ENCODE measurements at regions not wholly inside any gene's neighbourhood (a gene's known extent, or its start where the extent isn't known, plus 50 kb on each side); places are given as distances from the start of the nearest gene placed in this dataset.

DNA sequence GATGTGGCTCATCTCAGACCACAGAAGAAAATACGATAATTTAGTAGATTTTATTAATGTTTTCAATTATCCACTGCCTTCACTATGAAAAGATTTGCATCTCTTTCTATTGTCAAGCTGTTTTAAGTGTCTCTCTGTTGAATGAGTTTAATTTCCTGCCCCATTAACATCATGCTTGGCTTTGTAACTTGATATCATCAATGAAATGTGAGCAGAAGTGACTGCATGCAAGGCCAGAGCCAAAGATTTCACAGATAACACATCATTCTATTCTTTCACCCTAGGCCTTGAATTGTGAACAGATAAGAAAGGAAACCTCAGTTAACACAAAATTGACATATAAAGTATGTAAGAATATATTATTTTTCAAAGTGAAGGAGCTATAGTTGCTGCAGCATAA is 986.4 kb upstream of the CDH18 start:
- TF ChIP-seq SPI1 (IDR thresholded peaks at IDR 0.05; ENCODE audit: low read depth, low read length) = no peak
- no peak for TF ChIP-seq POLR2AphosphoS5 (IDR thresholded peaks at IDR 0.05; ENCODE audit: low read depth, low read length)
- TF ChIP-seq POLR2A (IDR thresholded peaks at IDR 0.05; ENCODE audit: low read depth, low read length) = no peak
- TF ChIP-seq TAF1 (IDR thresholded peaks at IDR 0.05; ENCODE audit: low read depth, low read length) = no peak
- no peak for TF ChIP-seq PAX5 (IDR thresholded peaks at IDR 0.05; ENCODE audit: insufficient read depth, low read length, severe bottlenecking)

Data from GM12891 (cell line).